Astrocyte (in vitro differentiated cells and primary cell): ENCODE measurements at regions not wholly inside any gene's neighbourhood (a gene's known extent, or its start where the extent isn't known, plus 50 kb on each side); places are given as distances from the start of the nearest gene placed in this dataset.

Source experiments
- CTCF ChIP-seq: IDR thresholded peaks from 2 replicates; pipeline ENCODE4 v1.5.1; 2011; ENCODE audit warnings: low read depth, mild to moderate bottlenecking, inconsistent platforms, low read length, moderate library complexity; ENCODE audit not compliant: insufficient read depth
- EZH2 ChIP-seq: IDR thresholded peaks from 2 replicates; pipeline ENCODE4 v1.6.1; 2012; ENCODE audit warnings: mild to moderate bottlenecking, low read length, inconsistent platforms; ENCODE audit not compliant: insufficient read depth

DNA sequence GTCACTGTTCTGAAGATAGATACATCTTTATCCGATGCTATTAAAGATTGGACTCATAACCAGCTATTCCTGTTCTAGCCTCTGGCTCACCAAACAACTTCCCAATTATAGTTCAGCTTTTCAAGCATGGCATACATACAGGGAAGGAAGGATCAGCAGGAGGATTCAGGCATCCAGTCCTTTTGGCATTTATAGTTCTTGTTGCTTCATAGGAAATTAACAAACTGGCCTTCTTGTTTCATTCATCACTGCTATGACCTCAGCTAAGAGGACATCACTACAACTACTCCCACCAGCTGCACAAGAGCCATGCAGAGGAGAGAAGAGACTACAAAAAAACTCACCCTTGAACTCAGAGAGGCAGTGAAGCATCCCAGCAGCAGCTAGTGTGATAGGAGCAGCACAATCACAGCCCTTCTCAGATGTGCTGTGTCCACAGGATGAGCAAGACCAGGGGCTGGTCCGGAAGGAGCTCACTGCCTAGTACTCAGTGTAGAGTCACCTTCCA, 100.5 kb downstream of the SPTSSA start:
- TF ChIP-seq CTCF (no peak), EZH2 (no peak)
